Peyer's patch (tissue), 4 donors: ENCODE measurements at regions not wholly inside any gene's neighbourhood (a gene's known extent, or its start where the extent isn't known, plus 50 kb on each side); places are given as distances from the start of the nearest gene placed in this dataset.

Source experiments
- DNase-seq, 3 donors: peaks; one replicate each; pipeline ENCODE4 v3.0.0-alpha.2; 2017 to 2019
- H3K27ac ChIP-seq, 4 donors: fragments of 200-600 bp; sonication (generic); one replicate each; pipeline ENCODE4 v1.5.1; 2016 to 2019
- H3K27me3 ChIP-seq, 2 donors: fragments of 200-600 bp; sonication (generic); one replicate each; pipeline ENCODE4 v1.5.1; 2019
- H3K36me3 ChIP-seq, 3 donors: fragments of 200-600 bp; sonication (generic); one replicate each; pipeline ENCODE4 v1.5.1; 2016 to 2019
- H3K4me1 ChIP-seq, 4 donors: fragments of 200-600 bp; sonication (generic); one replicate each; pipeline ENCODE4 v1.5.1; 2016 to 2019
- H3K4me3 ChIP-seq, 4 donors: fragments of 200-600 bp; sonication (generic); 1 replicate in 3 of 4; 2 replicates in 1 of 4; pipeline ENCODE4 v1.5.1; 2016 to 2019; ENCODE audit warnings: mild to moderate bottlenecking in 1 of 4
- H3K9me3 ChIP-seq, 4 donors: fragments of 200-600 bp; sonication (generic); one replicate each; pipeline ENCODE4 v1.5.1; 2016 to 2019; ENCODE audit warnings: mild to moderate bottlenecking in 1 of 4
- CTCF ChIP-seq, 6 experiments: fragments of 450-650 bp in 4 of 6; fragments of 200-600 bp in 2 of 6; sonication (generic) in 1 of 6; IDR thresholded peaks; one replicate each; pipeline ENCODE4 v1.5.1; 2017 to 2019; ENCODE audit warnings: antibody characterized with exemption in 6 of 6, mild to moderate bottlenecking in 3 of 6, moderate library complexity in 1 of 6
- POLR2A ChIP-seq, 2 donors: fragments of 450-650 bp; IDR thresholded peaks; one replicate each; pipeline ENCODE4 v1.5.1; 2017; ENCODE audit warnings: antibody characterized with exemption in 2 of 2, mild to moderate bottlenecking in 2 of 2, moderate library complexity in 2 of 2

- Histone ChIP-seq H3K4me1 (no peaks in the 10 kb centered on the region), H3K36me3 (no peaks in the 10 kb centered on the region), H3K27me3 (no peaks in the 10 kb centered on the region), H3K27ac (no peak overlapping the region), H3K4me3 (no peak overlapping the region), H3K9me3 (no peaks in the 10 kb centered on the region)
- no peak for DNase-seq
- TF ChIP-seq POLR2A (IDR thresholded peaks at IDR 0.05) (no peak), CTCF (IDR thresholded peaks at IDR 0.05) (no peak)
Measured at GRCh38 chr21:19321688-19322087, 918.1 kb upstream of the TMPRSS15 start.

- Histone ChIP-seq H3K4me1 (no peaks in the 10 kb centered on the region), H3K36me3 (no peaks in the 10 kb centered on the region), H3K27ac (no peak overlapping the region), H3K4me3 (no peak overlapping the region), H3K9me3 (no peaks in the 10 kb centered on the region), H3K27me3 (no peaks in the 10 kb centered on the region)
- no peak for TF ChIP-seq CTCF (IDR thresholded peaks at IDR 0.05)
- no peak for TF ChIP-seq POLR2A (IDR thresholded peaks at IDR 0.05)
- no peak for DNase-seq
Measured at GRCh38 chr21:19322360-19322759, 918.8 kb upstream of the TMPRSS15 start.

GRCh38 chr21:19326531-19327319 is 923.1 kb upstream of the TMPRSS15 start:
- H3K27ac ChIP-seq: no peak overlapping the region
- no peaks in the 10 kb centered on the region for H3K27me3 ChIP-seq
- H3K36me3 ChIP-seq: no peaks in the 10 kb centered on the region
- no peak for DNase-seq
- H3K4me3 ChIP-seq: no peak overlapping the region
- no peaks in the 10 kb centered on the region for H3K4me1 ChIP-seq
- H3K9me3 ChIP-seq: peaks cover 0 to 1% (median 0%) of the 10 kb centered on the region in 4 donors
- TF ChIP-seq POLR2A (IDR thresholded peaks at IDR 0.05) (no peak), CTCF (IDR thresholded peaks at IDR 0.05) (no peak)

GRCh38 chr21:19328954-19329353 is 925.4 kb upstream of the TMPRSS15 start:
- H3K4me1 ChIP-seq: no peaks in the 10 kb centered on the region
- no peak for DNase-seq
- H3K36me3 ChIP-seq: no peaks in the 10 kb centered on the region
- TF ChIP-seq POLR2A (IDR thresholded peaks at IDR 0.05) (no peak), CTCF (IDR thresholded peaks at IDR 0.05) (no peak)
- no peaks in the 10 kb centered on the region for H3K27me3 ChIP-seq
- H3K27ac ChIP-seq: no peak overlapping the region
- H3K9me3 ChIP-seq: peaks cover 0 to 3% (median 0%) of the 10 kb centered on the region in 4 donors
- no peak overlapping the region for H3K4me3 ChIP-seq

- no peak overlapping the region for H3K4me3 ChIP-seq
- no peaks in the 10 kb centered on the region for H3K36me3 ChIP-seq
- no peaks in the 10 kb centered on the region for H3K4me1 ChIP-seq
- H3K27me3 ChIP-seq: no peaks in the 10 kb centered on the region
- no peak overlapping the region for H3K27ac ChIP-seq
- no peaks in the 10 kb centered on the region for H3K9me3 ChIP-seq
- DNase-seq: no peak
- TF ChIP-seq CTCF (IDR thresholded peaks at IDR 0.05) (no peak), POLR2A (IDR thresholded peaks at IDR 0.05) (no peak)
Measured at GRCh38 chr21:19340303-19340702, 936.7 kb upstream of the TMPRSS15 start.
